Pancreas (tissue), 10 donors: ENCODE measurements at regions not wholly inside any gene's neighbourhood (a gene's known extent, or its start where the extent isn't known, plus 50 kb on each side); places are given as distances from the start of the nearest gene placed in this dataset.

Experiments used
- ATAC-seq, 4 donors: fragments of 200-7000 bp; cut with Tn5 transposase; one replicate each; pipeline versions ENCODE4 v1.8.0 to v1.9.1; 2020; ENCODE audit warnings: mild to moderate bottlenecking in 4 of 4, moderate library complexity in 4 of 4
- DNase-seq, 6 donors: peaks; one replicate each; pipeline ENCODE4 v3.0.0-alpha.2; 2020
- FAIRE-seq: peaks from 2 replicates; lab custom pipeline; 2012; peaks lifted over from hg19 to GRCh38; lab: Jason Lieb, UNC
- H3K27ac ChIP-seq, 4 donors: fragments of 200-600 bp; sonication (generic); 1 replicate in 3 of 4; 2 replicates in 1 of 4; pipeline versions ENCODE4 v1.5.0 to v1.8.0; 2020
- H3K27me3 ChIP-seq, 4 donors: fragments of 200-600 bp; one replicate each; pipeline ENCODE4 v1.8.0; 2021
- H3K36me3 ChIP-seq, 3 donors: fragments of 200-600 bp; sonication (generic) in 1 of 3; one replicate each; pipeline versions ENCODE4 v1.5.0 to v1.8.0; 2020 to 2021
- H3K4me1 ChIP-seq, 3 donors: fragments of 200-600 bp; one replicate each; pipeline ENCODE4 v1.8.0; 2021
- H3K4me3 ChIP-seq, 4 donors: fragments of 200-600 bp; sonication (generic) in 2 of 4; one replicate each; pipeline versions ENCODE4 v1.5.0 to v1.8.0; 2020 to 2021
- H3K9me3 ChIP-seq, 4 donors: fragments of 200-600 bp; one replicate each; pipeline ENCODE4 v1.8.0; 2021
- CTCF ChIP-seq, 4 donors: fragments of 200-600 bp; sonication (generic) in 3 of 4; IDR thresholded peaks; one replicate each; pipeline versions ENCODE4 v1.5.0 to v1.8.0; 2021; ENCODE audit warnings: antibody characterized with exemption in 4 of 4
- WGBS, 2 donors: extraction: QIAGEN DNeasy Blood & Tissue Kit; methylation state at CpG; one replicate each; pipeline ENCODE4 v1.1.7; 2013; 5-methylcytosine and 5-hydroxymethylcytosine counted together
- intact Hi-C, 3 donors: fragments of 100-400 bp; cut with DNase I; formaldehyde crosslinking; loops; one replicate each; pipeline versions ENCODE4 v1.11.1 to v1.14.2; 2022
- donor health status: healthy with polysubstance abuse.
- donor health status: DM: no; HTN: no; CAD: no; lungs with moderate emphysema.
- donor health status: DM: no; HTN: no; CAD: no.
- donor health status: control.
- donor health status: control.
- donor health status: Bipolar disorder and iron deficiency.
- donor health status: DM: yes; HTN: yes; CAD: no.
- donor health status: DM: no; HTN: no; CAD: no.
- donor health status: DM: no; HTN: no; CAD: no.
- donor health status: DM: yes; HTN: yes; CAD: no.

- intact Hi-C loops, result no loop called here
- Histone ChIP-seq H3K4me3 (no peak overlapping the region), H3K27ac (no peak overlapping the region), H3K36me3 (no peaks in the 10 kb centered on the region), H3K27me3 (no peaks in the 10 kb centered on the region), H3K9me3 (no peaks in the 10 kb centered on the region), H3K4me1 (no peaks in the 10 kb centered on the region)
- ATAC-seq (no peak), FAIRE-seq (no peak), DNase-seq (no peak)
- WGBS, 2 donors, result 90 to 93% methylated on average over 3 of the region's 3 CpGs
- TF ChIP-seq CTCF (IDR thresholded peaks at IDR 0.05), result no peak
These were observed 104.8 kb upstream of the MOCS1 start for GRCh38 chr6:40039042-40039441.

GRCh38 chr6:40038626-40039025 lies 104.4 kb upstream of the MOCS1 start:
- Histone ChIP-seq H3K9me3 (no peaks in the 10 kb centered on the region), H3K27me3 (no peaks in the 10 kb centered on the region), H3K4me3 (no peak overlapping the region), H3K4me1 (no peaks in the 10 kb centered on the region), H3K27ac (no peak overlapping the region), H3K36me3 (no peaks in the 10 kb centered on the region)
- ATAC-seq, result no peak
- FAIRE-seq, result no peak
- DNase-seq, result no peak
- intact Hi-C loops, result no loop called here
- TF ChIP-seq CTCF (IDR thresholded peaks at IDR 0.05), result no peak

GRCh38 chr6:40037271-40037670 lies 103.0 kb upstream of the MOCS1 start:
- Histone ChIP-seq H3K9me3 (no peaks in the 10 kb centered on the region), H3K4me3 (no peak overlapping the region), H3K27me3 (no peaks in the 10 kb centered on the region), H3K4me1 (no peaks in the 10 kb centered on the region), H3K27ac (no peak overlapping the region), H3K36me3 (no peaks in the 10 kb centered on the region)
- intact Hi-C loops, result no loop called here
- ATAC-seq (no peak), FAIRE-seq (no peak), DNase-seq (no peak)
- TF ChIP-seq CTCF (IDR thresholded peaks at IDR 0.05), result no peak

GRCh38 chr6:40036186-40036585 lies 101.9 kb upstream of the MOCS1 start:
- 83 to 91% methylated on average over 2 of the region's 2 CpGs for WGBS, 2 donors
- Histone ChIP-seq H3K27ac (no peak overlapping the region), H3K36me3 (no peaks in the 10 kb centered on the region), H3K9me3 (no peaks in the 10 kb centered on the region), H3K4me3 (no peak overlapping the region), H3K27me3 (no peaks in the 10 kb centered on the region), H3K4me1 (no peaks in the 10 kb centered on the region)
- TF ChIP-seq CTCF (IDR thresholded peaks at IDR 0.05), result no peak
- FAIRE-seq, result no peak
- intact Hi-C loops, result no loop called here
- ATAC-seq, result no peak
- DNase-seq, result no peak

- intact Hi-C loops, result no loop called here
- DNase-seq (no peak), FAIRE-seq (no peak), ATAC-seq (no peak)
- no peaks in the 10 kb centered on the region for H3K36me3 ChIP-seq
- no peak overlapping the region for H3K27ac ChIP-seq
- H3K4me1 ChIP-seq, result no peaks in the 10 kb centered on the region
- 95 to 96% methylated on average over 1 of the region's 1 CpG for WGBS, 2 donors
- no peaks in the 10 kb centered on the region for H3K9me3 ChIP-seq
- TF ChIP-seq CTCF (IDR thresholded peaks at IDR 0.05), result no peak
- H3K4me3 ChIP-seq, result no peak overlapping the region
- no peaks in the 10 kb centered on the region for H3K27me3 ChIP-seq
These were observed 94.2 kb upstream of the MOCS1 start for GRCh38 chr6:40028449-40028848.
